Heart right ventricle (tissue), 16 donors: ENCODE measurements at regions not wholly inside any gene's neighbourhood (a gene's known extent, or its start where the extent isn't known, plus 50 kb on each side); places are given as distances from the start of the nearest gene placed in this dataset.
A peak's percentile ranks its signal among the peaks of the same experiment; 100 is the strongest.

ENCODE experiments used
- ATAC-seq, 8 donors: fragments of 200-7000 bp; cut with Tn5 transposase; one replicate each; pipeline ENCODE4 v1.9.1; 2020; ENCODE audit warnings: mild to moderate bottlenecking in 8 of 8, moderate library complexity in 8 of 8, moderate number of reproducible peaks in 1 of 8
- DNase-seq, 2 donors: peaks; one replicate each; pipeline ENCODE4 v3.0.0-alpha.2; 2020
- H3K27ac ChIP-seq, 10 donors: fragments of 200-600 bp; sonication (generic) in 2 of 10; one replicate each; pipeline versions ENCODE4 v1.5.0 to v1.8.0; 2020 to 2022; ENCODE audit warnings: mild to moderate bottlenecking in 3 of 10
- H3K27me3 ChIP-seq, 7 donors: fragments of 200-600 bp; one replicate each; pipeline ENCODE4 v1.8.0; 2021 to 2022; ENCODE audit warnings: mild to moderate bottlenecking in 2 of 7
- H3K36me3 ChIP-seq, 9 donors: fragments of 200-600 bp; sonication (generic) in 1 of 9; one replicate each; pipeline versions ENCODE4 v1.5.0 to v1.8.0; 2020 to 2022; ENCODE audit warnings: mild to moderate bottlenecking in 2 of 9
- H3K4me1 ChIP-seq, 9 donors: fragments of 200-600 bp; sonication (generic) in 1 of 9; one replicate each; pipeline versions ENCODE4 v1.5.0 to v1.8.0; 2020 to 2022; ENCODE audit warnings: mild to moderate bottlenecking in 4 of 9
- H3K4me3 ChIP-seq, 10 donors: fragments of 200-600 bp; sonication (generic) in 2 of 10; one replicate each; pipeline versions ENCODE4 v1.5.0 to v1.8.0; 2020 to 2022; ENCODE audit warnings: mild to moderate bottlenecking in 7 of 10, moderate library complexity in 2 of 10
- H3K9me3 ChIP-seq, 11 donors: fragments of 200-600 bp in 10 of 11; sonication (generic) in 2 of 11; one replicate each; pipeline versions ENCODE4 v1.5.0 to v1.8.0; 2013 to 2022; ENCODE audit warnings: mild to moderate bottlenecking in 2 of 11, control low read depth in 1 of 11, moderate library complexity in 1 of 11
- CTCF ChIP-seq, 9 donors: fragments of 200-600 bp; sonication (generic) in 2 of 9; IDR thresholded peaks; one replicate each; pipeline versions ENCODE4 v1.5.0 to v1.8.0; 2021 to 2022; ENCODE audit warnings: antibody characterized with exemption in 9 of 9, mild to moderate bottlenecking in 5 of 9, moderate library complexity in 1 of 9
- WGBS, 2 donors: extraction: QIAGEN DNeasy Blood & Tissue Kit; methylation state at CpG; one replicate each; pipeline ENCODE4 v1.1.7; 2013; ENCODE audit warnings: inconsistent platforms in 1 of 2; 5-methylcytosine and 5-hydroxymethylcytosine counted together
- intact Hi-C, 10 donors: fragments of 100-400 bp; cut with DNase I; formaldehyde crosslinking; loops; one replicate each; pipeline versions ENCODE4 v1.11.1 to v1.14.2; 2022
- donor health status: Arrhythmogenic right ventricular cardiomyopathy.
- donor health status: ischemic (EF 13 %, LVEDD 7.1; RV severe dilation, severe dysfunction).
- donor health status: healthy with polysubstance abuse.
- donor health status: DM: no; HTN: yes; CAD: no.
- donor health status: DM: no; HTN: no; CAD: no.
- donor health status: ischemic (EF 25% LVEDD 6.9; RV normal size, moderate dysfunction).
- donor health status: ischemic (EF 25% LVEDD 5.7; RV mildly dilated, moderate dysfunction).
- donor health status: healthy.
- donor health status: DM: yes; HTN: yes; CAD: no.
- donor health status: Ischemic cardiomyopathy.
- donor health status: ischemic (EF 35%, LVEDD 5.7; RV mildly dilated, moderate dysfunction).
- donor health status: nonischemic (EF 11% LVEDD 7.7; RV severe dilation, severe dysfunction).
- donor health status: DM: yes; HTN: yes; CAD: no.
- donor health status: PGD.
- donor health status: ischemic (EF 29% LVEDD 5.4; RV normal size, mild dysfunction).
- donor health status: nonischemic (EF 23%, LVEDD 6.1; RV moderate dilation, normal function).

- no peak overlapping the region for H3K27ac ChIP-seq
- H3K27me3 ChIP-seq, result no peaks in the 10 kb centered on the region
- intact Hi-C loops, result no loop called here
- H3K4me3 ChIP-seq, result no peak overlapping the region
- 71 to 74% methylated on average over 7 of the region's 7 CpGs for WGBS, 2 donors
- no peak for DNase-seq
- no peaks in the 10 kb centered on the region for H3K36me3 ChIP-seq
- ATAC-seq, result no peak
- H3K9me3 ChIP-seq, result no peaks in the 10 kb centered on the region
- H3K4me1 ChIP-seq, result peaks cover 0 to 22% (median 6%) of the 10 kb centered on the region in 9 donors
- no peak for TF ChIP-seq CTCF (IDR thresholded peaks at IDR 0.05)
These were observed 363.9 kb upstream of the MGMT start for GRCh38 chr10:129102906-129103693.

DNA sequence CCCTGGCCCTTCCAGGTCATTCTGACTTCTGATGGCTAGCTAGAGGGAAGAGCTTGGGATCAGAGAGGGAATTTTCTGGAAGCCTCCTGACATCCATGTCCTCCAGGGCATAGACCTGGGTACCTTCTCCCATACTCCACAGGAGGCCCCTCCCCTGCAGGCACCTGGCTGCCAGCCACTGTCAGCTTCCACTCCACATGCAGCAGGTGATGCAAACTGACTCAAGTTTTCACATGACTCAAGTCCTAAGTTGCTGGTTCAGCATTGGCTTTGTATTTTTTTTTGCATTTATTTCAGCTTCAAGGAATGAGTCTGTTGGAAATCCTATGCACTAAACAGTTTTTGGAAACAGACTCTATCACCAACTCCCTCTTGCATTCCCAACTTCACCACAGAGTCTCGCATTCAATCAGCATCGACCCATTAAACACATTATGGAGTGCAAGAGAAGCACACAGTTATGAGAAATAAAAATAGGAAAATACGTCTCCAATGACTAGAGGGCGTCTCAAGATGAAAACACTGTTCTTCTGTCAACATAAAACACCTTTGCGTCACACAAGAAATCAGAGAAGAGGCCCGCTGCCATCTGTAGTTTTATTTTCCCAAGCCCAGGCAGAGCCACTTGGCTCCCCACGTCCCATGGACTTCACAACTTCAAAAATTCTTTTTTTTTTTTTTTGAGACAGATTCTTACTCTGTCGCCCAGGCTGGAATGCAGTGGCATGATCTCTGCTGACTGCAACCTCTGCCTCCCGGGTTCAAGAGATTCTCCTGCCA is 362.6 kb upstream of the MGMT start:
- DNase-seq, result no peak
- no peaks in the 10 kb centered on the region for H3K27me3 ChIP-seq
- no peaks in the 10 kb centered on the region for H3K9me3 ChIP-seq
- H3K27ac ChIP-seq, result no peak overlapping the region
- no peak for TF ChIP-seq CTCF (IDR thresholded peaks at IDR 0.05)
- no peak for ATAC-seq
- intact Hi-C loops, result no loop called here
- peaks cover 0 to 22% (median 6%) of the 10 kb centered on the region in 9 donors for H3K4me1 ChIP-seq
- 80 to 85% methylated on average over 9 of the region's 9 CpGs for WGBS, 2 donors
- no peaks in the 10 kb centered on the region for H3K36me3 ChIP-seq
- H3K4me3 ChIP-seq, result no peak overlapping the region

DNA sequence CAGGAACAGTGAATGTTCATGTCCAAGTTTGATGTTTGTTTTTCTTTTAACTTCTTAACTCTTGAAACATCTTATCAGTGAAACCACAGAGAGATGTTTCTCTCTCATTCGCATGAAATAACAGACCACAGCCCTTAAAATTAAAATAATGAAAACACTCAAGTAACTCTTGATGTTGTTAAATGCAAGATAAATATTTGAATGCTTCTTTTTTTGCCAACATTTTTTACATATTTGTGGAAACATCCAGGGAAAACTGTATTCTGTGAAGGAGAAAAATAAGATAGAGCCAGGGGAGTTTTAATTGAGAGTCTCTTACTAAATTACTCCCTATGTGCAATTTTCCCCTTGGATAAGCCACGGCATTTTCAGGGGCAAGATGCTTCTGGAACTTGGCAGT is 361.8 kb upstream of the MGMT start:
- no peak overlapping the region for H3K4me3 ChIP-seq
- no peak for TF ChIP-seq CTCF (IDR thresholded peaks at IDR 0.05)

GRCh38 chr10:129106314-129106713 is 360.7 kb upstream of the MGMT start:
- DNase-seq, result no peak
- Histone ChIP-seq H3K27me3 (no peaks in the 10 kb centered on the region), H3K4me3 (no peak overlapping the region), H3K9me3 (no peaks in the 10 kb centered on the region), H3K4me1 (peaks cover 0 to 22% (median 6%) of the 10 kb centered on the region in 9 donors), H3K36me3 (no peaks in the 10 kb centered on the region), H3K27ac (no peak overlapping the region)
- no peak for ATAC-seq
- intact Hi-C loops, result no loop called here
- 83 to 86% methylated on average over 4 of the region's 4 CpGs for WGBS, 2 donors
- no peak for TF ChIP-seq CTCF (IDR thresholded peaks at IDR 0.05)

More for the DNA sequence above, 361.8 kb upstream of the MGMT start:
- H3K9me3 ChIP-seq, result no peaks in the 10 kb centered on the region
- intact Hi-C loops, result no loop called here
- no peaks in the 10 kb centered on the region for H3K36me3 ChIP-seq
- WGBS, 2 donors, result 33 to 44% methylated on average over 2 of the region's 2 CpGs
- ATAC-seq (peak in 1 of 8 donors; percentile 8), DNase-seq (no peak)
- H3K27ac ChIP-seq, result no peak overlapping the region
- H3K4me1 ChIP-seq, result peaks cover 0 to 22% (median 6%) of the 10 kb centered on the region in 9 donors
- H3K27me3 ChIP-seq, result no peaks in the 10 kb centered on the region
